ENCODE measurements at regions not wholly inside any gene's neighbourhood (a gene's known extent, or its start where the extent isn't known, plus 50 kb on each side); places are given as distances from the start of the nearest gene placed in this dataset.
"Not testable (repeated sequence)": the region's sequence is repeated elsewhere in the genome, so short reads cannot be mapped to it uniquely, and the experiment has no call there.

DNA sequence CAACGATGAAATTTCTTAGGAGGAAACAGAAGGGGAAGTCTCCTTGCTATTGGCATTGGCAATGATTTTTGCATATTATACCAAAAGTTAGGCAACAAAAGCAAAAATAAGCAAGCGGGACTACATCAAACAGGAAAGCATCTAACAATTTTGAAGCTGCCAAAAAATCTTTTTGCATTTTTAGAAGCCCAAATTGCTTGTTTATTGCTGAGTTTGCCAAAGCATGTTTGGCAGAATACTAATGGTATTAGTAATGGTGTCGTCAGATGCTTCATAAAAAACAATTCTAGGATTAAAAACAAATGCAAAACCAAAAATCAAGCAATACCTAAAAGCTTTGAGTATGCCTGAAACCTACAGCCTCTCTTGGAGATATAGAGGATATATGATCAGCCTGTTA lies 80.0 kb downstream of the GALR1 start:
- no peak for FAIRE-seq
- no peak for DNase-seq (ENCODE audit: insufficient read length)
- TF ChIP-seq TAF1 (IDR thresholded peaks at IDR 0.05; ENCODE audit: borderline replicate concordance, low read depth, low read length) (no peak), POLR2A (IDR thresholded peaks at IDR 0.05; ENCODE audit: low read depth, low read length) (no peak), POLR2AphosphoS5 (IDR thresholded peaks at IDR 0.05; ENCODE audit: low read depth, low read length) (no peak)

DNA sequence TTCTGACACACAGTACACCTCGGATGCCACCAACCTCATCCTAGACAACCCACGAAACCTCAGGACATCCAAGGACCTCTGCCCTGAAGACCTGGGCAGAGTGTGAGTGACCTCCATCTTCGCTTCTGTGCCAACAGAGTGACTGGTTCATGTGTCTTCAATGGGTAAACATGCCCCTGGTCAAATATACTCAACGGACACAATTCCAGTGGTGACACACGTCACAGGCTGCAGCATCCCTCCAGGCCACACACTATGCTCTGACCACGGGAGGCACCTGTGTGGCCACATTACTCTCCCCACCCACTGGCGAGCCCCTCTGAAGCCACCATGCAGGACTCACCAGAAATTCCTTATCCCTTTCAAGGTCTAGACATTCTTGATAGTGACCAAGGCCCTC lies 85.2 kb downstream of the GALR1 start:
- no peak for DNase-seq (ENCODE audit: insufficient read length)
- TF ChIP-seq TAF1 (IDR thresholded peaks at IDR 0.05; ENCODE audit: borderline replicate concordance, low read depth, low read length) (no peak), POLR2AphosphoS5 (IDR thresholded peaks at IDR 0.05; ENCODE audit: low read depth, low read length) (no peak), POLR2A (IDR thresholded peaks at IDR 0.05; ENCODE audit: low read depth, low read length) (no peak)
- FAIRE-seq: no peak

DNA sequence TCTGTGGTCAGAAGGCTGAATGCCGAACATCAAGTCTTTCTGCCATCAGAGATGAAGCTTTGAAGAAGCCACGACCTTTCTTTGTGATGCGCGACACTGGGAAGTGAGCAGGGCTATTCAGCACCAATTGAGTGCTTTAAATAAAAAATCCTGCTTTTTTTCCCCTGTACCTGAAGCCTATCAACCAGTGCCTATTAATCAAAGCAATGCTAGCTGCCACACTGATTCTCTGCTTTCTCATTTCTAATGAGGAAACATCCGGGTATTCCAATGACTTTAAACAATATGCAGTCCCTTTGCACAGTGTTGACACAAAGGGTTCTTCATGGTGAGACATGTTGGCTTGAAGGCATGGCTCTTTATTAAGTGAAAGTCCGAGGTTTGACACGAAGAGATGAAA lies 88.0 kb downstream of the GALR1 start:
- no peak for TF ChIP-seq POLR2AphosphoS5 (IDR thresholded peaks at IDR 0.05; ENCODE audit: low read depth, low read length)
- no peak for TF ChIP-seq TAF1 (IDR thresholded peaks at IDR 0.05; ENCODE audit: borderline replicate concordance, low read depth, low read length)
- TF ChIP-seq POLR2A (IDR thresholded peaks at IDR 0.05; ENCODE audit: low read depth, low read length): no peak
- DNase-seq (ENCODE audit: insufficient read length) (no peak), FAIRE-seq (no peak)

DNA sequence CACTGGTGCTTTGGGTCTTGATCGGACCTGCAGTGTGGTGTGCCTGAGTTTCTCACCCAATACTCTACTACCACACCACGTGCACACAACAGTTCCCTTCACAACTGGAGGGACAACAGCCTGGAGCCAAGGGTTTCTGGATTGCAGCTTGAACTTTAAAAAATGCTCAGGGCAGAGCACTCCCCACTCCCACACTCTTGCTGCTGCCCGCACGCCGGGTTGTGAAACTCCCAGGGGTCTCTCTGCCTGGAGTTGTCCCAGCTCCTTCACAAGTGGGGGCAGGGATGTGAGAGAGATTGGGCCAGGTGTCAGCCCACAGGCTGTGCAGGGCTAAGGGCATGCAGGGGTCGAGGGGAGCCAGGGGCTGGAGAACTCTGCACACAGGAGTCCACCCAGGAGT lies 89.4 kb downstream of the GALR1 start:
- DNase-seq (ENCODE audit: insufficient read length) (no peak), FAIRE-seq (no peak)
- no peak for TF ChIP-seq POLR2A (IDR thresholded peaks at IDR 0.05; ENCODE audit: low read depth, low read length)
- TF ChIP-seq POLR2AphosphoS5 (IDR thresholded peaks at IDR 0.05; ENCODE audit: low read depth, low read length): no peak
- no peak for TF ChIP-seq TAF1 (IDR thresholded peaks at IDR 0.05; ENCODE audit: borderline replicate concordance, low read depth, low read length)

DNA sequence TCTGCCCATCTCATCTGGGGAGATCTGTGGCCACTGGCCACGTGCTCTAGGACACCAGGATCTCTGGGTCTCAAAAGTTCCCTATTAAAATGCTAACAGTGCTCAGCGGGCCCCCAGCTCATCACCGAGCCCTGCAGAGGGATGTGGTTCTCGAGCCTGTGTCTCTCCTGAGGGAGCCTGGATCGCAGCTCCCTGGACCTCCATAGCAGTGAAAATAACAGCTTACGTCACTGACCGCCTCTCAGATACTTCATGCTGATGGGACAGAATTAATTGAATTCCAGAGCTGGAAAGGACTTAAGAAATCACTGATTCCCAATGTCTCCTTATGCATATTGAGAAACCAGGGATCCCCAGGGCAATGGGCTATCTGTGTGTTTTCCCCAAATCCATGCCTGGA lies 90.0 kb downstream of the GALR1 start:
- FAIRE-seq (no peak), DNase-seq (ENCODE audit: insufficient read length) (no peak)
- TF ChIP-seq TAF1 (IDR thresholded peaks at IDR 0.05; ENCODE audit: borderline replicate concordance, low read depth, low read length) (no peak), POLR2A (IDR thresholded peaks at IDR 0.05; ENCODE audit: low read depth, low read length) (no peak), POLR2AphosphoS5 (IDR thresholded peaks at IDR 0.05; ENCODE audit: low read depth, low read length) (no peak)

DNA sequence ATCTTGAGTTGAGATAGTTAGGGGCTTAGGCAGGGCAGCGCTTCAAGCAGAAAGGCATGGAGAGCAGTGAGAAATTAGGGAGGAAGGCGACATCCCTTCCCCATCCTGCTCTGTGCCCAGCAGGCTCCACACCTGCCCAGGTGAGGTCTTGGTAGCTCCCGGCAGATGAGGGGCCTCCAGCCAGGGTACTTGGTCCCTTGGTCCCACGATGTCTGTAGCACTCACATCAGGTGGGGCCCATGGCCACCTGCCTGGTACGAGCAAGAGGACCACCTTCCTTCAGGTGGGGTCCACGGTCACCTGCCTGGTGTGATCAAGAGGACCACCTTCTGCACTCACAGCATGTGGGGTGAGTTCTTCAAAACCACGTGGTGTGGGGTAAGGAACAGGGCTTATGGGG lies 91.2 kb downstream of the GALR1 start:
- DNase-seq (ENCODE audit: insufficient read length) (no peak), FAIRE-seq (no peak)
- TF ChIP-seq POLR2AphosphoS5 (IDR thresholded peaks at IDR 0.05; ENCODE audit: low read depth, low read length) (no peak), TAF1 (IDR thresholded peaks at IDR 0.05; ENCODE audit: borderline replicate concordance, low read depth, low read length) (no peak), POLR2A (IDR thresholded peaks at IDR 0.05; ENCODE audit: low read depth, low read length) (no peak)

DNA sequence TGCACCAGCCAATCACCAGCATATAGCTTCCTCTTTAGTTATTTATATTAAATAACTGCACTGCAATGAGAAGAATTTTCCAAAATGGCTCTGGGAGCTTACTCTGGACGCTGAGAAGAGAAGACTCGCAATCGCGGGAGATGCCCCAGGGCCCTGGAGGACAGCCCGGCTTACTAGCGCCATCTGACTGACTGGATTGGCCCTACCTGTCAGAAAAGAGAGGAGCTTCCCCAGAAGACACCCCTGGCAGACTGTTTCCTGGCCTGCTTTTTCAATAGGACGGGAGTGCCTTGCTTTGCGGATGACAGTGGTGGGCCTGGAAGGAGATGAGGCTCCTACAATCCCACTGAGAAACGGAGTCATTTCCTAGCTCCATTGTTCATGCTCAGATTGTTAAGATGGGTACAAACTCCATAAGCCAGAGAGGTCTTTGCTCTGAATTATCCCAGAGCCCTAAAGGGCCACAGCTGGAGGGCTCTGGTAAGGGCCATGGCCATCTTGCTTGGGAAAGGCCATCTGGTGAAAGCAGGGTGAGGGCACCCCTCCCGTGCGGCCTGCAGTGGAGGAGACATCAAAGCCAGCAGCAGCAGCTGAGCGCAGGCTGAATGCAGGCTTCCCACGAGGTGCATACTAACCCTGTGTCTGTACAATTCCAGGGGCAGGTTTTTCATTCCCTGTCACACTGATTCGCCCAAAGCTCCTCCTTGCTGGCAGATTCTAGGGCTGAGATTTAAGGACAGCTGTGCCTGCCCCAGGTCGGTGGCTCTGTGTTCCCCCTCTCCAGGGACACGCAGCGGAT lies 92.1 kb downstream of the GALR1 start:
- FAIRE-seq (no peak), DNase-seq (ENCODE audit: insufficient read length) (no peak)
- TF ChIP-seq TAF1 (IDR thresholded peaks at IDR 0.05; ENCODE audit: borderline replicate concordance, low read depth, low read length) (no peak), POLR2AphosphoS5 (IDR thresholded peaks at IDR 0.05; ENCODE audit: low read depth, low read length) (no peak)

DNA sequence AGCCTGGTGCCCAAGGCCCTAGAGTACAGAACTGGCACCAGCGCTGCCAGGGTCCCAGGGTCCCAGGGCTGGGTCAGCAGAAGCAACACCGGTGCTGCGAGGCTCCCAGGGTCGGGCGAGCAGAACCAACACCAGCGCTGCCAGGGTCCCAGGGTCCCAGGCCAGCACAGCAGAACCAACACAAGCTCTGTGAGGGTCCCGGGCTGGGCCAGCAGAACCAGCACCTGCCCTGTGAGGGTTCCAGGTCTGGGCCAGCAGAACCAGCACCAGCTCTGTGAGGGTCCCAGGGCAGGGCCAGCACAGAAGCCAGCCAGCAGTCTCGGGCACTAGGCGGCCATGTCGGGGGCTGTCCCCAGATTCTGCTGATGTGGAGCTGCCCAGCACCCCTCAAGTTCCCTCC lies 93.1 kb downstream of the GALR1 start:
- no peak for TF ChIP-seq POLR2A (IDR thresholded peaks at IDR 0.05; ENCODE audit: low read depth, low read length)
- TF ChIP-seq POLR2AphosphoS5 (IDR thresholded peaks at IDR 0.05; ENCODE audit: low read depth, low read length): no peak
- no peak for TF ChIP-seq TAF1 (IDR thresholded peaks at IDR 0.05; ENCODE audit: borderline replicate concordance, low read depth, low read length)
- FAIRE-seq (no peak), DNase-seq (ENCODE audit: insufficient read length) (no peak)

DNA sequence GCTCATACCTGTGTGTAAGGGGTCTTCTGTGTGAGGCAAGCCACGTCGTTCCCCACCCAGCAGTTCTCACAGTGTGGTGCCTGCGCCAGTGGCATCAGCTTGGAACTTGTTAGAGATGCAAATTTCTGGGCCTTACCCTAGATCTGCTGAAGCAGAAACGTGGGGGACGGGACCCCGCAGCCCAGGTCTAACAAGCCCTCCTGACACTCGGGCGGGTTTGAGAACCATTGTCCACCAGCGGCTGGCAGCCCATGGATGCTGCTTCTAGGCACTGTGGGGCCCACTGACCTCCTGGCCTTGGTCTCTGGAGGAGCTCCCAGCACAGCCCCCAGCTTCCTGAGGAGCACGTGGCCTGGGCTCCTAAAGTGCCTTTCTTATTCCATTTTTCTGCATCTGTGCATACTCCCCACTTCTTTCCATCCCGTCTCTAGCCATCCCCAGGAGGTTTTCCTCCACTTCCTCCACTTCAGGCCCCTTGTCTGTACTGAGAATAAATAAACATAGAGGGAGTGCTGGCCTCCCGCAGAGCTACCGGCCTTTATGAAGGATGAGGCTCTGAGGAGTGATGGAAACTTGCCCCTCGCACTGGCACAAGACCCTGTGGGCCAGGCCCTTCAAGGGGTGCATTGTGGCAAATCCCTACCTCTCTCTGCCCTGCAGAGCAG lies 94.3 kb downstream of the GALR1 start:
- DNase-seq (ENCODE audit: insufficient read length): no peak
- no peak for FAIRE-seq
- no peak for TF ChIP-seq POLR2AphosphoS5 (IDR thresholded peaks at IDR 0.05; ENCODE audit: low read depth, low read length)
- TF ChIP-seq TAF1 (IDR thresholded peaks at IDR 0.05; ENCODE audit: borderline replicate concordance, low read depth, low read length): no peak
- TF ChIP-seq POLR2A (IDR thresholded peaks at IDR 0.05; ENCODE audit: low read depth, low read length): no peak

DNA sequence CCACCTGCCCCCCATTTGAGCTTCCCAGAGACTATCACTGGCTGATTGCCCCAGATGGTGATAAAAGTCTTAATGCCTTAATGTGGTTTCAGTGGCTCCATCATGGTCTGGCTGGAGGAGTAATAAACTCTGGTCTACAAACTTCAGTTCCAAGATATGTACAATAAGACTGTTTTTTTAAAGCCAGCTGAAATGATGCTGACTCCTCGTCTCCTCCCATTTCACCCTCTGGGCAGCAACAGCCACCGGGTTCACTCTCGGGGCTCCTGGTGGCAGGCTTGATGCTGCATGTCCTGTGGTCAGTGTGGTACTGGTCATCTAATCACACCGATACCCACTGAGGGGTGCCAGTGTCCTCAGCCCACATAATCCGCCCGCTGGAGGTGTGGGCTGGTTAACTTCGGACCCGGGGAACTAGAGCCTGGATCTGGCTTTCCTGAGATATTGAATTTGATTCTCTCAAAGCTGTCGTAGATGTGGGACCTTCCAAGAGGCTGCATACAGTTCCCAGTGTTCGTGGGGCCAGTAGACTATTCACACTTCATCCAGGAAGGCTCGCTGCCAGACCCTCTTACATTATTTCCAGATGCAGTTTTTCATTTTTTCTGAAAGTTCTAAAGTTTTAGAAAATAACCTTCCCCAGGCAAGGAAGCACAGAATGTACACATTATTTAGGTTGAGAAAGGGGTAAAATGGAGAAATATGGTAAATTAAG lies 95.3 kb downstream of the GALR1 start:
- TF ChIP-seq TAF1 (IDR thresholded peaks at IDR 0.05; ENCODE audit: borderline replicate concordance, low read depth, low read length): no peak
- TF ChIP-seq POLR2AphosphoS5 (IDR thresholded peaks at IDR 0.05; ENCODE audit: low read depth, low read length): no peak
- TF ChIP-seq POLR2A (IDR thresholded peaks at IDR 0.05; ENCODE audit: low read depth, low read length): no peak
- FAIRE-seq: no peak
- DNase-seq (ENCODE audit: insufficient read length): no peak

DNA sequence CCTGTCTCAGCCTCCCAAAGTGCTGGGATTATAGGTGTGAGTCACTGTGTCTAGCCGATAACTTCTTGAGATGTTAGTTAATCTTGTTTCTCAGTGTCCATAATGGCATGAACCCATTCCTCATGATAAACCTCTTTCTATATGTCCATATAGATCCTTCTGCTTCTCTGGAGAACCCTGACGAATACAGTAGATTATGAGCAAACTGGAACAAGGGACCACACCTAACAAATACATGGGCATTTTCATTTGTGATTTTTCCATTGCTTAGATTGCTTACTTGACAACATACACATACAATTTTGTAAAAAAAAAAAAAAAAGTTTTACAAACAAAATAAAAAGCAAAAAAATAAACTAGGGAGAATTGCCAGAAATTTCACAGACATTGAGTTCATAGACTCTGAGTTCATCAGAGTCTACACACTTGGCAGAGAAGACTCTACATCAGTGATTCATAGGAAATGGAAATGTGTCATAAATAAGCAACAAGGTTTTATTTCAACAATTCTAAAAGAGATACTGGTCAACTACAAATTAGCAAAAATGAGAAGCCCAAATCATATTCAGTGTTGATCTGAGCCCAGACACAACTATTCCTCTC lies 96.7 kb downstream of the GALR1 start:
- DNase-seq (ENCODE audit: insufficient read length) (no peak), FAIRE-seq (no peak)
- TF ChIP-seq TAF1 (IDR thresholded peaks at IDR 0.05; ENCODE audit: borderline replicate concordance, low read depth, low read length) (no peak), POLR2AphosphoS5 (IDR thresholded peaks at IDR 0.05; ENCODE audit: low read depth, low read length) (no peak), POLR2A (IDR thresholded peaks at IDR 0.05; ENCODE audit: low read depth, low read length) (no peak)

DNA sequence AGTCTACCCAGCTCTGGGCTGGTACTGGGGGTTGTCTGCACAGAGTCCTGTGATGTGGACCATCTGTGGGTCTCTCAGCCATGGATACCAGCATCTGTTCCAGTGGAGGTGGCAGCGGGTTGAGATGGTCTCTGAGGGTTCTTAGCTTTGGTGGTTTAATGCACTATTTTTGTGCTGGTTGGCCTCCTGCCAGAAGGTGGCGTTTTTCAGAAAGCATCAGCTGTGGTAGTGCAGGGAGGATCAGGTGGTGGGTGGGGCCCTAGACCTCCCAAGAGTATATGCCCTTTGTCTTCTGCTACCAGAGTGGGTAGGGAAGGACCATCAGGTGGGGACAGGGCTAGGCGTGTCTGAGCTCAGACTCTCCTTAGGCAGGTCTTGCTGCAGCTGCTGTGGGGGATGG lies 103.7 kb downstream of the GALR1 start:
- FAIRE-seq; DNase-seq (ENCODE audit: insufficient read length): not testable (repeated sequence)

All from GM12892 (cell line).